Common myeloid progenitor, CD34-positive (primary cell): ENCODE measurements at regions not wholly inside any gene's neighbourhood (a gene's known extent, or its start where the extent isn't known, plus 50 kb on each side); places are given as distances from the start of the nearest gene placed in this dataset.
"Not testable (repeated sequence)": the region's sequence is repeated elsewhere in the genome, so short reads cannot be mapped to it uniquely, and the experiment has no call there.

Experiments
- CTCF ChIA-PET: fragments of 350-600 bp; sonication (Branson Sonifier 250); formaldehyde crosslinking; loops from one replicate; lab custom pipeline; 2021; ENCODE audit warnings: antibody characterized with exemption; lab: Charles Lee
- POLR2A ChIA-PET: fragments of 350-600 bp; sonication (Branson Sonifier 250); formaldehyde crosslinking; loops from one replicate; lab custom pipeline; 2021; ENCODE audit warnings: antibody characterized with exemption; lab: Charles Lee
- DNase-seq, 3 donors: peaks; one replicate each; pipeline versions ENCODE4 v3.0.0 to v3.0.0-alpha.2; 2013
- H3K27ac ChIP-seq, 2 experiments: 1 replicate in 1 of 2; 2 replicates in 1 of 2; pipeline ENCODE4 v1.7.0; 2013; ENCODE audit warnings: inconsistent platforms in 2 of 2, low read length in 2 of 2, mild to moderate bottlenecking in 2 of 2, low read depth in 1 of 2, moderate library complexity in 1 of 2; ENCODE audit not compliant: severe bottlenecking in 2 of 2, insufficient read depth in 1 of 2, poor library complexity in 1 of 2
- H3K27me3 ChIP-seq, 5 experiments: replicated peaks in 2 of 5; 1 replicate in 3 of 5; 2 replicates in 2 of 5; pipeline versions ENCODE4 v1.6.1 to v1.7.0; 2013; ENCODE audit warnings: low read length in 4 of 5, mild to moderate bottlenecking in 2 of 5, moderate library complexity in 2 of 5, inconsistent platforms in 1 of 5; ENCODE audit not compliant: insufficient read depth in 5 of 5, control insufficient read depth in 4 of 5
- H3K36me3 ChIP-seq, 4 experiments: 1 replicate in 2 of 4; 2 replicates in 2 of 4; pipeline versions ENCODE4 v1.6.1 to v1.7.0; 2013; ENCODE audit warnings: low read length in 3 of 4, control low read depth in 1 of 4, mild to moderate bottlenecking in 1 of 4; ENCODE audit not compliant: control insufficient read depth in 4 of 4, insufficient read depth in 4 of 4
- H3K4me1 ChIP-seq, 4 experiments: 1 replicate in 3 of 4; 2 replicates in 1 of 4; pipeline versions ENCODE4 v1.6.1 to v1.7.1; 2013; ENCODE audit warnings: low read length in 3 of 4, mild to moderate bottlenecking in 3 of 4, control low read depth in 1 of 4, inconsistent platforms in 1 of 4, moderate library complexity in 1 of 4; ENCODE audit not compliant: control insufficient read depth in 4 of 4, insufficient read depth in 4 of 4; ENCODE audit errors: control extremely low read depth in 1 of 4
- H3K4me3 ChIP-seq, 7 experiments: 1 replicate in 4 of 7; 2 replicates in 3 of 7; pipeline versions ENCODE4 v1.5.1 to v1.7.0; 2013; ENCODE audit warnings: mild to moderate bottlenecking in 7 of 7, low read length in 6 of 7, moderate library complexity in 6 of 7, inconsistent platforms in 2 of 7, low read depth in 2 of 7, control low read depth in 1 of 7; ENCODE audit not compliant: insufficient read depth in 4 of 7, control insufficient read depth in 1 of 7; ENCODE audit errors: extremely low read depth in 1 of 7
- H3K9me3 ChIP-seq, 5 experiments: 1 replicate in 4 of 5; 2 replicates in 1 of 5; pipeline versions ENCODE4 v1.6.1 to v1.7.1; 2013; ENCODE audit warnings: low read length in 4 of 5, mild to moderate bottlenecking in 2 of 5, inconsistent platforms in 1 of 5, low read depth in 1 of 5, moderate library complexity in 1 of 5; ENCODE audit not compliant: control insufficient read depth in 4 of 5, insufficient read depth in 2 of 5; ENCODE audit errors: control extremely low read depth in 1 of 5
- WGBS: methylation state at CpG from one replicate; pipeline ENCODE4 v1.1.5; 2013; ENCODE audit not compliant: insufficient coverage; 5-methylcytosine and 5-hydroxymethylcytosine counted together

DNA sequence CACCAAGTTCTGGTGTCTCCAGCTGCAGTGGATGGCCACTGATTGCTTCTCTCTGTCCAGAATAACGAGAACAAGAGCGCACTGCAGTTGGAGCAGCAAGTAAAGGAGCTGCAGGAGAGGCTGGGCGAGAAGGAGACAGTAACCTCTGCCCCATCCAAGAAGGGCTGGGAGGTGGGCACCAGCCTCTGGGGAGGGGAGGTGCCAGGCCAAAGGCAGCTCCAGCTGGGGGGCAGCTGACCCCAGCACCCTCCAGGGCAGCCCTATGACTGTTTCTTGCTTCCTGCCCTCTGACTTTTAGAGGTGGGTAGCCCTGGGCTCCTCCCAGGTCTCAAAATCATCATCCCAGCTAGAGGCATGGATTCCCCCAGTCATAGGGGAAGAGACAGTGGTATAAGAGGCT is 59.7 kb upstream of the UBE2Q2 start:
- H3K4me3 ChIP-seq, H3K36me3 ChIP-seq, H3K9me3 ChIP-seq, H3K4me1 ChIP-seq, POLR2A ChIA-PET, H3K27ac ChIP-seq, DNase-seq, H3K27me3 ChIP-seq: not testable (repeated sequence)
- CTCF ChIA-PET, result interaction anchor here (1.1 kb wide), 1 partner anchor 58 kb away, joined by 3 read pairs; no protein-coding TSS in a partner anchor
- WGBS, result 100% methylated on average over 2 of the region's 3 CpGs

DNA sequence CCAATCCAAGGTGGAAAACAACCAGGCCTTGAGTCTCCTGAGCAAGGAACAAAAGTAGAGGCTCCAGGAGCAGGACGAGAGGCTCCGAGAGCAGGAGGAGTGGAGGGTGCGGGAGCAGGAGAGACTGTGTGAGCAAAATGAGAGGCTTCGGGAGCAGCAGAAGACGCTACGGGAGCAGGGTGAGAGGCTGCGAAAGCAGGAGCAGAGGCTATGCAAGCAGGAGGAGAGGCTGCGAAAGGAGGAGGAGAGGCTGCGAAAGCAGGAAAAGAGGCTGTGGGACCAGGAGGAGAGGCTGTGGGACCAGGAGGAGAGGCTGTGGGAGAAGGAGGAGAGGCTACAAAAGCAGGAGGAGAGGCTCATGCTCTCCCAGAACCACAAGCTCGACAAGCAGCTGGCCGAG is 60.3 kb upstream of the UBE2Q2 start:
- H3K9me3 ChIP-seq, result no peaks in the 10 kb centered on the region
- H3K27me3 ChIP-seq, result peaks cover 0 to 2% (median 0%) of the 10 kb centered on the region in 5 experiments
- no peaks in the 10 kb centered on the region for H3K36me3 ChIP-seq
- DNase-seq, result no peak
- ChIA-PET POLR2A (no interaction called here), CTCF (interaction anchor here (1.1 kb wide), 2 partner anchors 57 to 116 kb away, joined by 3 read pairs; no protein-coding TSS in a partner anchor)
- no peak overlapping the region for H3K27ac ChIP-seq
- H3K4me3 ChIP-seq, result no peak overlapping the region
- H3K4me1 ChIP-seq, result peaks cover 0 to 3% (median under 1%) of the 10 kb centered on the region in 4 experiments
- 83% methylated on average over 8 of the region's 11 CpGs for WGBS

DNA sequence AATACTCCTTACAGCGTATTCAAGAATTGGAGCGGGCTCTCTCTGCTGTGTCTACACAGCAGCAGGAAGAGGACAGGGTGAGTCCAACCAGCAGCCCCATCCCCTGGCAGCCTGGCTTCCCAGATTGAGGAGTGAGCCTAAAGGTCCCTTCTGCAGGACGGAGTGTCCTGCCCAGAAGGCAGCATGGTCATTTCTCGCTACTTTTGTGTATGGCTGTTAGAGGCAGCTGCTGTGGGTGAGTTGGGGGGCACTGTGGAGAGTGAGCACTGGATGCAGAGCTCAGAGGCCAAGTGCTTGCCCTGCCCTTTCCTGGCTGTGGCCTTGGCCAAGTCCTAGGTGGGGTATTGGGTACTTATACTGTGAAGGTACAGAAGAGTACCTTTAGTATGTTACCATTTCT is 62.3 kb upstream of the UBE2Q2 start:
- H3K4me3 ChIP-seq, CTCF ChIA-PET, H3K27me3 ChIP-seq, DNase-seq, POLR2A ChIA-PET, H3K27ac ChIP-seq, H3K9me3 ChIP-seq, H3K36me3 ChIP-seq: not testable (repeated sequence)
- peaks cover 0 to 18% (median 13%) of the 10 kb centered on the region in 4 experiments for H3K4me1 ChIP-seq
- 96% methylated on average over 3 of the region's 4 CpGs for WGBS

DNA sequence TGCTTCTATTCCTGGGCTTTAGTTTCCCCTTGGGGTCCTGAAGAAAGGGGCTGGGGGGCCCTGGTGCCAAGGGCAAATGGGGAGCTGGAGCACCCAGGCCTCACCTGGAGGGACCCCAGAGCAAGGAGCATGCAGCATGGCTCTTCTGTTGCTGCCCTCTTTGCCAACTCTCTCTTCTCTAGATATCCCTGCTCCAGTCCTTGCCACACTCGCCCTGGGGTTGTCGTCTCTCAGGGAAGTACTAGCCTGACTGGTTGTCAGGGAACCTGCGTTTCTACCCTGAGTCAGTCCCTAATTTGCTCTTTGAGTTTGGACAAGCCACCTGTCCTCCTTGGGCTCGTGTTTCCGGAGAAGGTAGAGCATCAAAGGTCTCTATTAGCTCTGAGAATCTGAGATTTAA is 63.7 kb upstream of the UBE2Q2 start:
- no peak overlapping the region for H3K27ac ChIP-seq
- 99% methylated on average over 5 of the region's 5 CpGs for WGBS
- CTCF ChIA-PET, result interaction anchor here (1.4 kb wide), 1 partner anchor 30 kb away, joined by 4 read pairs; no protein-coding TSS in a partner anchor
- H3K36me3 ChIP-seq, result no peaks in the 10 kb centered on the region
- no peak for DNase-seq
- H3K27me3 ChIP-seq, result no peaks in the 10 kb centered on the region
- POLR2A ChIA-PET, result no interaction called here
- H3K4me3 ChIP-seq, result no peak overlapping the region
- H3K9me3 ChIP-seq, result no peaks in the 10 kb centered on the region
- peaks cover 0 to 21% (median 13%) of the 10 kb centered on the region in 4 experiments for H3K4me1 ChIP-seq

DNA sequence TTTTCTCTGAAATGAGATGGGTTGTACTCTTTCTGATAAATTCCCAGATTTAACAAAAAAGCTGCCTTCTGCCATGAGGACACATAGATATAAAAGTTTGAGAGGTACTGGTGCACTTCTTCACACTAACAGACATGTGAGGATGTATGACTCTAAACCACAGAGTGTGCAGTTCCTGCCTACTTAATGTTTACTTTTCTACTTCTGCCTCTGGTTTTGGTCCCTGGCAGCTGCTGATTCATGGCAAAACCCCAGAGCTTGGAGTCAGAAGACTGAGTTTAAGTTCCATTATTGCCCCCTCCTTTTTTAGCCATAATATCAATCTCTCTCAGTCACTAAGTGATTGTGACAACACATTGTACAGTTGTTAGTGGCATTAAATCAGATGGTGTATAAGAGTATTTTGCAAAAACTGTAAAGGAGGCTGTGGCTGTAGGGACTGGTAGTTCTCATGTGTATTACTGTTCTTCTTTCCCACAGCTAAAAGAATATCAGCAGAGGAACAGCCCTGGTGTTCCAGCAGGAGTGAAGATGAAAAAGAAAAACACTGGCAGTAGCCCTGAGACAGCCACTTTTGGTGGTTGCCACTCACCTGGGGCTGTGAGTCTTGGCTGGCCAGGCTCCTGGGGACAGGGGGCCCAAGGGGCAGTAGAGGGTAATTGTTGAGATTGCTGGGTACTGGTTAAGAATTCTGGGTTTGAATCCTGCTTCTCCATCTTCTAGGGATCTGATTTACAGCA is 64.4 kb upstream of the CSPG4 start:
- peaks cover 0 to 21% (median 13%) of the 10 kb centered on the region in 4 experiments for H3K4me1 ChIP-seq
- peak in 2 of 3 donors; percentile 54 to 65 for DNase-seq
- CTCF ChIA-PET, result interaction anchor here (0.8 to 1.9 kb wide), 5 partner anchors 10 to 145 kb away, joined by 3 to 5 read pairs (median 4); no protein-coding TSS in a partner anchor
- H3K9me3 ChIP-seq, H3K36me3 ChIP-seq, POLR2A ChIA-PET, H3K4me3 ChIP-seq, H3K27me3 ChIP-seq, H3K27ac ChIP-seq: not testable (repeated sequence)

DNA sequence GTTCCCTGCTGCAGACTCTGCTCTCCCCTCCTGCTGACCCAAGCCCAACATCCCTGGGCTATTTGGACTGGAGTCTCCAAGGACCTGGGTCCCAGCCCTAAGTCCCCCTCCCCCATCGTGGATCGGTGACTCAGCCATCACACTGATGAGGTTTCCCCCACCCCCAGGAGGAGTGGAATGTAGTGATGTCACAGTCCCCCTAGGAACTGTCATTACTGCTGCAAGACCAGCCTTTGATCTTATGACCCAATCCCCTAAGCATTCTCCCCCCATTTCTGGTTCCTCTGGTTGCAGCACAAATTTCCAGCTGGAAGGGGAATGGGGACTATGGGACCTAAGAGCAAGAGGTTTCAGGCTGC is 63.4 kb upstream of the CSPG4 start:
- Histone ChIP-seq H3K27me3 (no peaks in the 10 kb centered on the region), H3K36me3 (no peaks in the 10 kb centered on the region), H3K4me1 (peaks cover 0 to 22% (median 15%) of the 10 kb centered on the region in 4 experiments), H3K9me3 (no peaks in the 10 kb centered on the region), H3K27ac (no peak overlapping the region), H3K4me3 (no peak overlapping the region)
- no peak for DNase-seq
- no CpG with 5 or more reads among the region's 2 CpGs for WGBS
- ChIA-PET CTCF (interaction anchor here (0.8 to 1.9 kb wide), 2 partner anchors 9 to 146 kb away, joined by 3 to 4 read pairs; no protein-coding TSS in a partner anchor), POLR2A (no interaction called here)

DNA sequence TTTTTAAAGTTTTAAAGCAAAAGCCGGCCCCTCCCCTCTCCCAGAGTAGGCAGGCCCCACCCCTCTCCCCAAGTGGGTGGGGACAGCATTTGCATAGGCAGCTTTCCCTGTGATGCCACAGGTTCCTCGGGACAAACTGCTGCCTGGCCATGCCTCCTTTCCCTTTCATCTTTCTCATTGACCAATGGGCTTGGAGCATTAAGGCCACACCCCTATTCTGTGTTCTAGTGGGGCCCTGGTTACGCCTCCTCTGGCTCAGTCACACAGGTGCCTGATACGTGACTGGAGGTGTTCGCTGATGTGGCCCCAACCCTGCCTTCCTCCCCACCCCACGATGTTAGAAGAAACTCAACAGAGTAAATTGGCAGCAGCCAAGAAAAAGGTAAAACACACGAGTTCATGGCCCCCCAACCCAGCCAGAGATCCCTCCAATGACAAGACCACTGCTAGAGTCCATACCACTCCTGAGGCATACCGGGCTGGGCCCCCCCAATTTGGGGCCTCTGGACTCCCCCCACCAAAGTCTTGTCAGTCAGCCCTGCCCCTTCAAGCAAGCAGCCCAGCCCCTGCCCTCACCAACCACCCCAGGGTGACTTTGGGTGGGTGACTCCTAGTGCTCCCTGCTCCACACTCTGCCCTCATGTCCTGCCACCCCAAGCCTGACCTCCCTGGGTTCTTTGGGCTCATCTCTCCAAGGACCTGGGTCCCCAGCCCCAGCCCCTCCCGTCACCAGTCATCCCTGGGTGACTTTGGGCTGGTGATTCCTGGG is 62.8 kb upstream of the CSPG4 start:
- Histone ChIP-seq H3K27me3 (no peaks in the 10 kb centered on the region), H3K36me3 (no peaks in the 10 kb centered on the region), H3K4me1 (peaks cover 0 to 25% (median 16%) of the 10 kb centered on the region in 4 experiments), H3K4me3 (no peak overlapping the region), H3K9me3 (no peaks in the 10 kb centered on the region), H3K27ac (no peak overlapping the region)
- CTCF ChIA-PET, result interaction anchor here (1.9 kb wide), 1 partner anchor 8 kb away, joined by 4 read pairs; no protein-coding TSS in a partner anchor
- POLR2A ChIA-PET, result no interaction called here
- WGBS, result 100% methylated on average over 6 of the region's 9 CpGs
- no peak for DNase-seq
